SK-N-SH treated with all-trans-retinoic acid at 6 μM for 48 hours (cell line): ENCODE measurements at regions not wholly inside any gene's neighbourhood (a gene's known extent, or its start where the extent isn't known, plus 50 kb on each side); places are given as distances from the start of the nearest gene placed in this dataset.

Experiments
- ATAC-seq: fragments of 200-7000 bp; cut with Tn5 transposase; 3 replicates; pipeline ENCODE4 v1.9.1; 2020; ENCODE audit warnings: mild to moderate bottlenecking, moderate library complexity
- ARNTL ChIP-seq: fragments of 450-650 bp; formaldehyde crosslinking; IDR thresholded peaks from 2 replicates; pipeline ENCODE4 v1.5.0; 2020; ENCODE audit warnings: low read depth, mild to moderate bottlenecking, moderate library complexity, borderline replicate concordance
- BACH2 ChIP-seq: fragments of 250-450 bp; sonication (Bioruptor Pico); IDR thresholded peaks from 2 replicates; pipeline ENCODE4 v1.9.0; 2021; ENCODE audit warnings: mild to moderate bottlenecking, borderline replicate concordance
- CSDC2 ChIP-seq: fragments of 250-450 bp; sonication (Bioruptor Pico); IDR thresholded peaks from 2 replicates; pipeline ENCODE4 v1.5.0; 2020; ENCODE audit warnings: mild to moderate bottlenecking, moderate library complexity
- ESRRG ChIP-seq: fragments of 250-450 bp; sonication (Bioruptor Pico); IDR thresholded peaks from 2 replicates; pipeline ENCODE4 v1.6.1; 2021; ENCODE audit warnings: mild to moderate bottlenecking
- GLIS3 ChIP-seq: fragments of 250-450 bp; sonication (Bioruptor Pico); IDR thresholded peaks from 2 replicates; pipeline ENCODE4 v1.5.0; 2020; ENCODE audit warnings: mild to moderate bottlenecking, moderate library complexity
- ISL1 ChIP-seq: fragments of 250-450 bp; sonication (Bioruptor Pico); IDR thresholded peaks from 2 replicates; pipeline ENCODE4 v2.1.2; 2022; ENCODE audit warnings: mild to moderate bottlenecking, moderate library complexity
- OSR1 ChIP-seq: fragments of 250-450 bp; sonication (Bioruptor Pico); IDR thresholded peaks from 2 replicates; pipeline ENCODE4 v1.8.0; 2022; ENCODE audit warnings: moderate library complexity, mild to moderate bottlenecking, inconsistent platforms
- PPARA ChIP-seq: fragments of 250-450 bp; sonication (Bioruptor Pico); IDR thresholded peaks from 2 replicates; pipeline ENCODE4 v1.5.0; 2020; ENCODE audit warnings: mild to moderate bottlenecking, borderline replicate concordance
- RARB ChIP-seq: fragments of 250-450 bp; sonication (Bioruptor Pico); IDR thresholded peaks from 2 replicates; pipeline ENCODE4 v1.8.0; 2021; ENCODE audit warnings: mild to moderate bottlenecking, moderate library complexity
- TCF4 ChIP-seq: fragments of 250-450 bp; sonication (Bioruptor Pico); IDR thresholded peaks from 2 replicates; pipeline ENCODE4 v1.8.0; 2021; ENCODE audit warnings: mild to moderate bottlenecking, moderate library complexity, borderline replicate concordance
- TOX ChIP-seq: fragments of 250-450 bp; sonication (Bioruptor Pico); IDR thresholded peaks from 2 replicates; pipeline ENCODE4 v1.8.0; 2021; ENCODE audit warnings: mild to moderate bottlenecking, moderate library complexity, borderline replicate concordance
- ZFP3 ChIP-seq: fragments of 250-450 bp; sonication (Bioruptor Pico); IDR thresholded peaks from 2 replicates; pipeline ENCODE4 v1.5.0; 2020; ENCODE audit warnings: mild to moderate bottlenecking, moderate library complexity
- ZFP30 ChIP-seq: fragments of 450-650 bp; formaldehyde crosslinking; IDR thresholded peaks from 2 replicates; pipeline ENCODE4 v1.5.0; 2022; ENCODE audit warnings: mild to moderate bottlenecking, moderate library complexity
- ZNF565 ChIP-seq: fragments of 450-650 bp; formaldehyde crosslinking; conservative IDR thresholded peaks from 2 replicates; pipeline ENCODE4 v1.5.0; 2020; ENCODE audit warnings: low read depth, mild to moderate bottlenecking, moderate library complexity
- ZNF70 ChIP-seq: fragments of 450-650 bp; formaldehyde crosslinking; IDR thresholded peaks from 2 replicates; pipeline ENCODE4 v1.5.0; 2020; ENCODE audit warnings: mild to moderate bottlenecking, moderate library complexity
- ZNF8 ChIP-seq: fragments of 450-650 bp; formaldehyde crosslinking; IDR thresholded peaks from 2 replicates; pipeline ENCODE4 v1.5.0; 2020; ENCODE audit warnings: mild to moderate bottlenecking, moderate library complexity
- TF ChIP-seq, protein P1 (sequence below): fragments of 250-450 bp; sonication (Bioruptor Pico); IDR thresholded peaks from 2 replicates; pipeline ENCODE4 v1.8.0; 2021; ENCODE audit warnings: low read depth, mild to moderate bottlenecking, moderate library complexity, borderline replicate concordance
- TF ChIP-seq, protein P2 (sequence below): fragments of 250-450 bp; sonication (Bioruptor Pico); IDR thresholded peaks from 2 replicates; pipeline ENCODE4 v1.5.0; 2020; ENCODE audit warnings: mild to moderate bottlenecking, moderate library complexity
- TF ChIP-seq, protein P3 (sequence below): fragments of 250-450 bp; sonication (Bioruptor Pico); IDR thresholded peaks from 2 replicates; pipeline ENCODE4 v1.8.0; 2020; ENCODE audit warnings: mild to moderate bottlenecking, moderate library complexity, borderline replicate concordance
- TF ChIP-seq, protein P4 (sequence below): fragments of 250-450 bp; sonication (Bioruptor Pico); IDR thresholded peaks from 2 replicates; pipeline ENCODE4 v1.5.1; 2021; ENCODE audit warnings: mild to moderate bottlenecking, moderate library complexity

DNA sequence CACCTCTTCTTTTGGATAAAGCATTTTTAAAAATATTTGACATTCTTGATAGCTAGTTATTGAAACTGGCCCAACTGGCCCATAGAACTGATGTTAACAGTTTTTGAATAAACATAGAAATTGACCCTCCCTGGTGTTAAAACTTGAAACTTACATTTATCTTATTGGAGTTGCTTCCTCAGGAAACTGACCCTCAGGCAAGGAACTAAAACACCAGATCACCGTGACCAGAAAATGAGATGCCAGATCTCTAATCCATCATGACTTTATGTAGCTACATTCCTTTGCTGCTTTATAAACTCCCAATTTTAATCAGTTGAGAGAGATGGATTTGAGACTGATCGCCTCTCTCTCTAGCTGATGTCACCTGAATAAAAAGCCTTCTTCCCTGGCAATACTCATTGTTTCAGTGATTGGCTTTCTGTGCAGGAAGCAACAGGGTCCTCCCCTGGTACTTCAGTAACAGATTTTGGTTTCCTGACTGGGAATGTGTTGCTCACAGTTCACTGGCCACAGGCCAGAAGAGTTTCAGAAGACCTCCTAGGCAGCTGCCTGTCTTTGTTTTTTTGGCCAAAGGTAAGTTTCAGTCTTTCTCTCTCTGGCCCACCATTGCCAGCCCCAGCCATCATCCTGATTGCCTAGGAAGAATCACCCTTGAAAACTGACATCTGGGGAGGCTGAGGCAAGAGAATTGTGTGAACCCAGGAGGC, 212.4 kb downstream of the DTWD2 start:
- no peak for ATAC-seq
- TF ChIP-seq ZNF70 (no peak), CSDC2 (CRISPR knock-in tag) (no peak), RARB (CRISPR knock-in tag) (no peak), PPARA (CRISPR knock-in tag) (no peak), BACH2 (CRISPR knock-in tag) (no peak), ZFP30 (CRISPR knock-in tag) (no peak), ESRRG (no peak), ZNF8 (CRISPR knock-in tag) (no peak), ISL1 (CRISPR knock-in tag) (no peak), OSR1 (no peak), GLIS3 (no peak)
- TF ChIP-seq, protein P1, sequence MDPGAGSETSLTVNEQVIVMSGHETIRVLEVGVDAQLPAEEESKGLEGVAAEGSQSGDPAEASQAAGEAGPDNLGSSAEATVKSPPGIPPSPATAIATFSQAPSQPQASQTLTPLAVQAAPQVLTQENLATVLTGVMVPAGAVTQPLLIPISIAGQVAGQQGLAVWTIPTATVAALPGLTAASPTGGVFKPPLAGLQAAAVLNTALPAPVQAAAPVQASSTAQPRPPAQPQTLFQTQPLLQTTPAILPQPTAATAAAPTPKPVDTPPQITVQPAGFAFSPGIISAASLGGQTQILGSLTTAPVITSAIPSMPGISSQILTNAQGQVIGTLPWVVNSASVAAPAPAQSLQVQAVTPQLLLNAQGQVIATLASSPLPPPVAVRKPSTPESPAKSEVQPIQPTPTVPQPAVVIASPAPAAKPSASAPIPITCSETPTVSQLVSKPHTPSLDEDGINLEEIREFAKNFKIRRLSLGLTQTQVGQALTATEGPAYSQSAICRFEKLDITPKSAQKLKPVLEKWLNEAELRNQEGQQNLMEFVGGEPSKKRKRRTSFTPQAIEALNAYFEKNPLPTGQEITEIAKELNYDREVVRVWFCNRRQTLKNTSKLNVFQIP (CRISPR knock-in tag) = no peak
- TF ChIP-seq, protein P2, sequence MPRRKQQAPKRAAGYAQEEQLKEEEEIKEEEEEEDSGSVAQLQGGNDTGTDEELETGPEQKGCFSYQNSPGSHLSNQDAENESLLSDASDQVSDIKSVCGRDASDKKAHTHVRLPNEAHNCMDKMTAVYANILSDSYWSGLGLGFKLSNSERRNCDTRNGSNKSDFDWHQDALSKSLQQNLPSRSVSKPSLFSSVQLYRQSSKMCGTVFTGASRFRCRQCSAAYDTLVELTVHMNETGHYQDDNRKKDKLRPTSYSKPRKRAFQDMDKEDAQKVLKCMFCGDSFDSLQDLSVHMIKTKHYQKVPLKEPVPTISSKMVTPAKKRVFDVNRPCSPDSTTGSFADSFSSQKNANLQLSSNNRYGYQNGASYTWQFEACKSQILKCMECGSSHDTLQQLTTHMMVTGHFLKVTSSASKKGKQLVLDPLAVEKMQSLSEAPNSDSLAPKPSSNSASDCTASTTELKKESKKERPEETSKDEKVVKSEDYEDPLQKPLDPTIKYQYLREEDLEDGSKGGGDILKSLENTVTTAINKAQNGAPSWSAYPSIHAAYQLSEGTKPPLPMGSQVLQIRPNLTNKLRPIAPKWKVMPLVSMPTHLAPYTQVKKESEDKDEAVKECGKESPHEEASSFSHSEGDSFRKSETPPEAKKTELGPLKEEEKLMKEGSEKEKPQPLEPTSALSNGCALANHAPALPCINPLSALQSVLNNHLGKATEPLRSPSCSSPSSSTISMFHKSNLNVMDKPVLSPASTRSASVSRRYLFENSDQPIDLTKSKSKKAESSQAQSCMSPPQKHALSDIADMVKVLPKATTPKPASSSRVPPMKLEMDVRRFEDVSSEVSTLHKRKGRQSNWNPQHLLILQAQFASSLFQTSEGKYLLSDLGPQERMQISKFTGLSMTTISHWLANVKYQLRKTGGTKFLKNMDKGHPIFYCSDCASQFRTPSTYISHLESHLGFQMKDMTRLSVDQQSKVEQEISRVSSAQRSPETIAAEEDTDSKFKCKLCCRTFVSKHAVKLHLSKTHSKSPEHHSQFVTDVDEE (CRISPR knock-in tag) = no peak

DNA sequence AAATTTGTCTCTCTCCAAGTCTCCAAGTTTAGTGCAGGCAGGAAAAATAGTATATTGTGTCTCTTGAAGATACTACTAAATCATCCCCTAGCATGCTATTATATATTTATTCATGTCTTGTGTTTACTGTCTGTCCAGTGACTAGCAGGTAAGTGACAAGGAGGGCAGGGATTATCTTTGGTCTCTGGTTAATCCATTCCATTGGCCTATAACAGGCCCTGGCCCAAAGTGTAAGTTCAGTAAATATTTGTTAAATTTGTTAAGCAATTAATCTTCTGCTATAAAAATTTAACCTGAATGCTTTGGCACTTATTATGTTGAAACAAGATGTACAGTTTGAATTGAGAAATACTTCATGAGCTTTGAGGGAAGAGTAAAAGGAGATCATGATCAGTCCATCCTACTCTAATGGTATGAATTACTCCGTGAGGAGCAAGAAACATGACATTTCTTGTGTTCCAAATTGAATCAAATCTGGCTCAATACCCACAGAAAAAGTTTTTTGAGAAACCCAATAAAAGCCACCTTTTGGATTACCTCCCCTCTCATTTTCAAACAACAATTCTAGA, 219.7 kb downstream of the DTWD2 start:
- no peak for TF ChIP-seq PPARA (CRISPR knock-in tag)
- no peak for TF ChIP-seq TOX (CRISPR knock-in tag)
- TF ChIP-seq, protein P3, sequence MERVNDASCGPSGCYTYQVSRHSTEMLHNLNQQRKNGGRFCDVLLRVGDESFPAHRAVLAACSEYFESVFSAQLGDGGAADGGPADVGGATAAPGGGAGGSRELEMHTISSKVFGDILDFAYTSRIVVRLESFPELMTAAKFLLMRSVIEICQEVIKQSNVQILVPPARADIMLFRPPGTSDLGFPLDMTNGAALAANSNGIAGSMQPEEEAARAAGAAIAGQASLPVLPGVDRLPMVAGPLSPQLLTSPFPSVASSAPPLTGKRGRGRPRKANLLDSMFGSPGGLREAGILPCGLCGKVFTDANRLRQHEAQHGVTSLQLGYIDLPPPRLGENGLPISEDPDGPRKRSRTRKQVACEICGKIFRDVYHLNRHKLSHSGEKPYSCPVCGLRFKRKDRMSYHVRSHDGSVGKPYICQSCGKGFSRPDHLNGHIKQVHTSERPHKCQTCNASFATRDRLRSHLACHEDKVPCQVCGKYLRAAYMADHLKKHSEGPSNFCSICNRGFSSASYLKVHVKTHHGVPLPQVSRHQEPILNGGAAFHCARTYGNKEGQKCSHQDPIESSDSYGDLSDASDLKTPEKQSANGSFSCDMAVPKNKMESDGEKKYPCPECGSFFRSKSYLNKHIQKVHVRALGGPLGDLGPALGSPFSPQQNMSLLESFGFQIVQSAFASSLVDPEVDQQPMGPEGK (CRISPR knock-in tag) = no peak
- TF ChIP-seq ZNF8 (CRISPR knock-in tag) = no peak
- TF ChIP-seq OSR1 = no peak
- TF ChIP-seq ARNTL (CRISPR knock-in tag) = no peak
- no peak for TF ChIP-seq TCF4 (CRISPR knock-in tag)
- TF ChIP-seq, protein P4, sequence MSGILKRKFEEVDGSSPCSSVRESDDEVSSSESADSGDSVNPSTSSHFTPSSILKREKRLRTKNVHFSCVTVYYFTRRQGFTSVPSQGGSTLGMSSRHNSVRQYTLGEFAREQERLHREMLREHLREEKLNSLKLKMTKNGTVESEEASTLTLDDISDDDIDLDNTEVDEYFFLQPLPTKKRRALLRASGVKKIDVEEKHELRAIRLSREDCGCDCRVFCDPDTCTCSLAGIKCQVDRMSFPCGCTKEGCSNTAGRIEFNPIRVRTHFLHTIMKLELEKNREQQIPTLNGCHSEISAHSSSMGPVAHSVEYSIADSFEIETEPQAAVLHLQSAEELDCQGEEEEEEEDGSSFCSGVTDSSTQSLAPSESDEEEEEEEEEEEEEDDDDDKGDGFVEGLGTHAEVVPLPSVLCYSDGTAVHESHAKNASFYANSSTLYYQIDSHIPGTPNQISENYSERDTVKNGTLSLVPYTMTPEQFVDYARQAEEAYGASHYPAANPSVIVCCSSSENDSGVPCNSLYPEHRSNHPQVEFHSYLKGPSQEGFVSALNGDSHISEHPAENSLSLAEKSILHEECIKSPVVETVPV (CRISPR knock-in tag) = no peak
- no peak for TF ChIP-seq RARB (CRISPR knock-in tag)
- TF ChIP-seq ZNF565 = no peak
- TF ChIP-seq BACH2 (CRISPR knock-in tag) = no peak
- TF ChIP-seq ZFP3 (CRISPR knock-in tag) = no peak
- ATAC-seq = no peak

DNA sequence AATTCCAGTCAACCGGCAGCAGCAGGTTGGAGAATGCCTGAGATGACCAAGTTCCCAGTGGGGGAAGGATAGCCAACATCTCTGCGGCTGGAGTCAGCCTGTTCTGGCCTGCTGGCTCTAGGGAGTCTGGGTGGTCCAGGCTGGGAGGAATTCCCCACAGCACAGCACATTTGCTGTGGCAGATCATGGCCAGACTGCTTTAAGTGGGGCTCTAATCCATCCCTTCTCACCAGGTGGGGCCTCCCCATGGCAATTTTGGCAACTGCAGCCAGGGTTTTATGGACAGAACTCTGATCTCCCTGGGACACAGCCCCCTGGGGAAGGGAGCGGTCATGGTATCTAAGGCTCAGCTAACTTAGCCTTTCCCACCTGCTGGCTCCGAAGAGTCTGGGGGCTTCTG, 226.1 kb downstream of the DTWD2 start:
- ATAC-seq = no peak
- TF ChIP-seq, protein P4 (CRISPR knock-in tag) = no peak
- TF ChIP-seq CSDC2 (CRISPR knock-in tag) (no peak), ZNF70 (no peak), ARNTL (CRISPR knock-in tag) (no peak), ZNF8 (CRISPR knock-in tag) (no peak), ZFP30 (CRISPR knock-in tag) (no peak), ESRRG (no peak), TOX (CRISPR knock-in tag) (no peak), GLIS3 (no peak)
- TF ChIP-seq, protein P3 (CRISPR knock-in tag) = no peak
- TF ChIP-seq, protein P1 (CRISPR knock-in tag) = no peak
